IPS-NIHi7 (cell line): ENCODE measurements at regions not wholly inside any gene's neighbourhood (a gene's known extent, or its start where the extent isn't known, plus 50 kb on each side); places are given as distances from the start of the nearest gene placed in this dataset.
"Not testable (repeated sequence)": the region's sequence is repeated elsewhere in the genome, so short reads cannot be mapped to it uniquely, and the experiment has no call there.

ENCODE experiments used
- DNase-seq: peaks from one replicate; pipeline ENCODE4 v3.0.0; 2012; ENCODE audit warnings: mixed read lengths; ENCODE audit errors: extremely low spot score

DNA sequence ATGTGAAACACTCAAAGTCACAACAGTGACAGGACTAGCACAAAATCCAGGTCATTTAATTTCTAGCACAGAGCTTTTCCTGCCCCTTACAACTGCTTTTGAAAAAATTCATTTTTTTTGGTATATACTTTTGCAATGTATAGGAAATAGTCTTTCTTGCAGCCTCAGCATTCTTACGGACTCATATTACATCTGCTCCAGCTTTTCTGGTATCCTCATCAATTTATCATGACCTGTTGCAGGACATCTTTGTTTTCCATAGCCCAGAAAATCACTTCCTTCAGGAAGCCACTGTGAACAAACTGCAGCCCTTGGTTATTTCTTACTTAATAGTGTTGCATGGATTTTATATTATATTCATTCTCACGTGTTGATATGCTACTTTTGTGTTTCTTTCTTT, 347.9 kb upstream of the MTPN start:
- no peak for DNase-seq

DNA sequence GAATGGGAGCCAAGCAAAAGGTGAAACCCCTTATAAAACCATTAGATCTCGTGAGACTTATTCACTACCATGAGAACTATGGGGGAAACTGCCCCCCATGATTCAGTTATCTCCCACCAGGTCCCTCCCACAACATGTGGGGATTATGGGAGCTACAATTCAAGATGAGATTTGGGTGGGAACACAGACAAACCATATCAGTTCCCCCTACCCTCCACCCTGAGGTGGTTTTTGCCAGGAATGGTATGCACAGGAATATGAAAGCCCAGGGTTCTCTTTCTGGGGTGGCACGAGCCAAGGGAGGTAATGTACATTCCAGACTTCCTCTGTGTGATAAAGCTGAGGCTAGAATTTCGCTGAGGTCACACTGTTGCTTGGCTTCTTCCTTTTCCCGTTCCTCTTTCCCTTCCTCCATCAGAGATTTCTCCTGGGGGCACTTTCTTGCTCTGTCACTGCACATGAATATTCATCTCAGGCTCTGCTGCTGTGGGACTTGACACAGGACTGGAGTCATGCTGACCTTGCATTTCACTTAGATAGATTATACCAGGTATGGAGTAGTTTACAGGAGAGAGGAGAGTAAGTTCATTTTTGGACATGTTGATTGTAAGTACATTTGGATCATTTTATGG, 347.0 kb upstream of the MTPN start:
- no peak for DNase-seq

DNA sequence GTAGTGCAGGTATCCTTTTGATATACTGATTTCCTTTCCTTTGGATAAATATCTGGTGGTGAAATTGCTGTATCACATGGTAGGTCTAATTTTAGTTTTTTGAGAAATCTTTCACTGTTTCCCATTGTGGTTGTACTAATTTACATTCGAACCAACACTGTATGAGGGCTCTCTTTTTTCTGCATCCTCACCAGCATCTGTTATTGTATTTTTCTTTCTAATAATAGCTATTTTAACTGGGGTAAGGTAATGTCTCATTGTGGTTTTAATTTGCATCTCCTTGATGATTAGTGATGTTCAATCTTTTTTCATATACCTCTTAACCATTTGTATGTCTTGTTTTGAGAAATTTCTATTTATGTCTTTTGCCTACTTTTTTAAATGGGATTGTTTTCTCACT, 335.4 kb upstream of the MTPN start:
- no peak for DNase-seq

DNA sequence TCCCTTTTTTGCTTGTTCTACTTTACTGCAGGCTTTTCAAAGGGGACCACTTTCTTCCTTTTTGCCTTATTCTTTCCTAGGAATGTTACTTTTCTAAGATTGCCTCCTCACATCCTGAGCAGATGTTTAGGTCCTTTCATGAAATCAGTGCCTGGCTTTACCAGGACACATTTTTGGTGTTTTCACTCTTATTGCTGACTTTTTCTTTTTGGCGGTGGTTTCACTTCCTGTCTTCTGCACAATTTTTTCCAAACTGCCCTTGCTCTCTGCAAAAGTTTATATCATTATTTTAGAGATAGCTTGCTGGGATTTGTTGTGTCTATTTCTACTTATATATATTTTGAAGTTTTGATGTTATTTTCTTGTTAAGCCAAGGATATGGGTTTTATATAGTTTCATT, 332.2 kb upstream of the MTPN start:
- no peak for DNase-seq

DNA sequence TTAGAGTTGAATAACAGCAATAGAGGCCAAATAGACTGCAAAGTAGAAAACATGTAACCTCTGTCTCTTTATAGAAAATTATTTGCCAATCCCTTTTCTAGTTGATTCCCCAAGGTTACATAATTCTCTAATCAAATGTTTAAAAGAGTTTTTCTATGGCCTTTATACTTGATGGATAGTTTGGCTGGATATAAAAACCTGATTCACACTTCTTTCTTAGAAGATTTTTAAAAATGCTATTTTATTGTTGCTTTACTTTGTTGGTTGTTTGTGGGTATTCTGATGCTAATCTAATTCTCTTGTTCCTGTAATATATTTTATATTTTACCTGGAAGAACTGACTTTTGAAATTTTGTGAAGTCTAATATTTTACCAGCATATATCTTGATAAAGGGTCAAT, 331.1 kb upstream of the MTPN start:
- no peak for DNase-seq

DNA sequence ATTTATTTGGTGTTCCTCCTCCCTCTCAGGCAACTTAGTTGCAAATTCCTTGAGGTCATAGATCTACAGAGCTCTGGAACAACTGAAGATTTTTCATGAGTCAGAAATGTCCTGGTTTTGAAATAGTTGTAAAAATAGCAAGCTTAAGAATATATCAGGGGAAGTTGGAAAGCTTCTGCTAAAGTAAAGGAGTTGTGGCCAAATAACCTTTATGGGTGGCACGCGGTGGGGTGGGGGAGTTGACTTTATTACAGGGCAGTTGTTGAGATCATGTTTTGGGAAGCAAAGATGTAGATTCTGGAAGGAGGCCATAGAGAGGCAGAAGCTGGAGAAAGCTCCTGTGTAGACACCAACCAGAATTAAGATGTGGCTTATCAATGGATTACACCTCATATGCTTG, 326.0 kb upstream of the MTPN start:
- DNase-seq, result no peak

DNA sequence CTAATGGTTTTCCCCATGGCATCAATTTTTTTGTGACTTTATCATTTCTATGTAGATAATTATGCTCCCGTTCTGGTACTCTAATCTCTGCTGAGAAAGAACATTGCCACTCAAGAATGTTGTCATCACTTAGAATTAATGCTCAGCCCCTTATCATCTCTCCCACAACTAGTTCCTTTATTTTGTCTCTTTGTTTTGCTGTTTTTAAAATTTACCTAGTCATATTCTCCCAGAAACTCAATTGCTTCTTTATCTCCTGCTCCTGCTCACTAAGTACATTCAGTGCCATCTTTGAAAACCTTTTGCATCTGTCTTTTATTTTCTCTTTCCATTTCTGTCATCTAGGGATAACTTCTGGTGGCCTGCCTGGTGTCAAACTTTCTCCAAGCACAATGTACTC, 324.9 kb upstream of the MTPN start:
- DNase-seq, result no peak

DNA sequence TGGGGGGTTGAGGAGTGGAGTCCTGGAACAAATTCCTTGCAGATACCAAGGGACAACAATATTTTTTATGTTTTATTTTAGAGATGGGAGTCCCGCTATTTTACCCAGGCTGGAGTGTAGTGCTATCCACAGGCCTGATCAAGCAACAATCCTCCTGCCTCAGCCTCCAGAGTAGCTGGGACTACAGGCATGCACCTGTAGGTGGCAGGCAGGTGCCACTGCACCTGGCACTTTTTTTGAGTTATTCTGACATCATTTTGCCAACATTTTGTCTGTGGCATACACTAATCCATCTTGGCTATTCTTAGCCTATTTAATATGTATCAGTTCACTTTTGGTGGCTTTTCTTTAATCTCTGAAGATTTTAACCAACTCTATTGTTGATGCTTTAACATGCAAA, 317.8 kb upstream of the MTPN start:
- no peak for DNase-seq

DNA sequence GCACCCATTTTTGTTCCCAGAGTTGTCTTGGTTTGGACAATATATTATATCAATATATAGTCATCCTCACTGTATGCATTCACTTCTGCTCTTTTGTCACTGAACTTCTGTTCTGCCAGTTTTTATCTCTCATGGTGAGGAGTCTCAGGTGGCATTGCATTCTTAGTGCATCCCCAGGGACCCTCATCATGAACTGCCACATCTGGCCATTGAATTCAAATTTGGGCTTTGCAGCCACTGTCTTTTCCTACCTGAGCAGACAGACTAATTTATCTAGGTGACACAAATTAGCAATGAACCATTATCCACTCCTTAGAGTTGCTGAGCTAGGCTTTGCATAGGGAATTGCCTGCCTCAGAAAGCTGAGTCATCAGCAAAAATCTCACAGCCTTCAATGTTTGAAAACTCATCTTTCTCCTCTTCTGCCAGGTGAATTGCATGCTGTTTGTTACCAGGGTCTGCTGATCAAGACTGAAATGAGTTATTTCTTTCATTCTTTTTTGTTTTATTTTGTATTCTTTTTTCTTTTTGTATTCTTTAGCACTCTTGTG, 316.8 kb upstream of the MTPN start:
- no peak for DNase-seq

DNA sequence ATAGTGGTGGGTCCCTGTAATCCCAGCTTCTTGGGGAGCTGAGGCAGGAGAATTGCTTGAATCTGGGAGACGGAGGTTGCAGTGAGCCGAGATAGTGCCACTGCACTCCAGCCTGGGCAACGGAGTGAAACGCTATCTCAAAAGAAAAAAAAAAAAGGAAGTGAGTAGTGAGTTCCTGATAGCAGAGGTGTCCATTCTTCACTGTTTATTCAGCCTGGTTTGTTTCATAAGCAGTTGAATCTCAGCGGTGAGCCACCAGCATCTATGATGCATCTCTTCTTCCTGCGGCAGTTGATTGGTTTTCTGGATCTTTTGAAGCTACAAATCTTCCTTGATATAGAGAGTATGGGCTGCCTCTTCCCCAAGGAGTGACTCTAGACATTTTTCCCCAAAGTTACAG, 316.1 kb upstream of the MTPN start:
- no peak for DNase-seq

DNA sequence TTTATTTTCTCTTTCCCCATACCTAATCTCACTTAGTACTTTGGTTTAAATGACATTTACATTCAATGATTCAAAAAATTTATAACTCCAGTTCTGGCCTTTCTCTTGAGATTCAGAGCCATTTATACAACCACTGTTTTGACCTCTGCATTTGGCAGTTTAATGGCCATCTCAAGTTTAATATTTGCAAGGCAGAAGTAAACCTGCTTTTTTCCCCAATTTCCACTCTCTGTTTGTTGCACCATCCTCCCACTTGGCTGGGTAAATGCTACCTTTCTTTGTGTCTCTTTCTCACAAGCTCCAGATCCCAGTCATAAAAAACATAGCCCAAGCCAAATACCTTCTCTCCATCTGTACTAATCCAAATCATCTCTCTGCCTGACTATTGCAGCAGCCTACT, 315.2 kb upstream of the MTPN start:
- no peak for DNase-seq

DNA sequence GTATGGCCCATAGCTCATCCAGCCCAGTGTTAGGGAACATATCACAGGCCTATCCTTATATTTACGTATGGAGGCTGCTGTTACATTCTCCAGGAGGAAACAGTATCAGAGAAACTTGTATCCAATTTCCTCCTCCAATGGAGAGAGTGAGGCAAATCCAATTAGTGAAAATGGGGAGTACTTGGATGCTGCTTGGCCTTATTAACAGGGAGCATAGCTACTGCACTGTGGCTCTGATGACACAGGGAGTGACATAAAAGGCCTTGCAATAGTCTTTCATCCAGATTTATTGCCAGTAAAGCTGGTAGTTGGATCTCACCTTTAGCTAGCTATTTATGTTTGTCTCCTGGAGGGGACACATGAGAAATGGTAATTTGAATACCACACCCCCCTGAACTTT, 313.2 kb upstream of the MTPN start:
- no peak for DNase-seq

DNA sequence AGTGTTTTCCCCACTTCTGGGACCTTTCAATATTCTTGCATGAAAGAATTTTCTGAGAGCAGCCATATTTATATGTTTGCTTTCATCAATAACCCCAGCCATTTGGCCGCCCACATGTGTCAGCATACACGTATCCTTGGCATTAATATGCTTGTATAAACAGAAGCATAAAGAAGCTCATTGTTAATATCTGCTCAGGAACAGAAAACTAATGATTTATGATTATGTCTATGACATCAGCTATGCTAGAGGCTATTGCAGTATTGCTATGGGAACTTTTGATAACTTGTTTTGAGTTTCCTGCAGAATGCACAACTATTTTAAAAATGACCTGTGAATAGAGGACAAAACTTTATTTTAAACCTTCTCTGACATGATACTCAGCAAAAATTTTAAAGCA, 300.9 kb upstream of the MTPN start:
- DNase-seq, result no peak

DNA sequence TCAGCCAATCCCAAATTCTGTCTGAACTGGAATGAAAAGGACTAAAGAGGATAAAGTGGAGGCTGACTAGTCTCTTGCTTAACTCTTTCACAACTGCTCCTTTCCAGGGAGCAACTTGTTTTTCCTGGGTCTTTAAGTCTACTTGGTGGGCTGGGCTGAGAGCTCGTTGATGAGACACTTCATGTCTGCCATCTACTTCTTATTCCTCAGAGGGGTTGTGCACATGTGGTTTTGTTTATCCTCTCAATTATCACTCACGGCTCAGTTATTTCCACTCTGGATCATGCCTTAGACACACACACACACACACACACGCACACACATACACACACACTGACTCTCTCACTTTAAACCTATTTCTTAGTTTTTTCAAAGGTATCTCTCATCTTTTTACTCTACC, 298.6 kb upstream of the MTPN start:
- DNase-seq, result no peak

DNA sequence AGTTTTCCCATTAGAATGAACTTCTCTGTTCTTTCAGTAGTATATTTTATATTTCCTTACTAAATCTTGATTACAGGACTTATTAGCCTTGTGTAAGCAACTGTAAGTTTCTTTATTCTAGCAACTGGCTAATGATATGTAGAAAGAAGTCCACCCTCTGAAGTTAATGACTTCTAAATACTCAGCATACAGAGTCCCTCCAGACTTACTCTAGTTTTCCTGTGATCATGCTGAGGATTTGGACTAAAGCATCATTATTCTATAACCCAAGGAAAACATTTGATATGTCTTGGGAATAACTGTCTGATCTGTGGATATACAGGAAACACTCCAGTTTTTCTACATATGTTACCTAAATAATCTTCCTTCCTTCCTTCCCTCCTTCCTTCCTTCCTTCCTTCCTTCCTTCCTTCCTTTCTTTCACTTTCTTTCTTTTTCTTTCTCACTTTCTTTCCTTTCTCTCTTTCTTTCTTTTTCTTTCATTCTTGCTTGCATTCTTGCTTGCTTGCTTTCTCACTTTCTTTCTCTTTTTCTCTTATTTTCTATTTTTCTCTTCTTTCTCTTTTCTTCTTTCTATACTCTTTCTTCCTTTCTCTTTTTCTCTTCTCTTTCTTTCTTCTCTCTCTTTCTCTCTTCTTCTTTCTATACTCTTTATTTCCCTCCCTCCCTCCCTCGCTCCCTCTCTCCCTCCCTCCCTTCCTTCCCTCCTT, 297.6 kb upstream of the MTPN start:
- no peak for DNase-seq

DNA sequence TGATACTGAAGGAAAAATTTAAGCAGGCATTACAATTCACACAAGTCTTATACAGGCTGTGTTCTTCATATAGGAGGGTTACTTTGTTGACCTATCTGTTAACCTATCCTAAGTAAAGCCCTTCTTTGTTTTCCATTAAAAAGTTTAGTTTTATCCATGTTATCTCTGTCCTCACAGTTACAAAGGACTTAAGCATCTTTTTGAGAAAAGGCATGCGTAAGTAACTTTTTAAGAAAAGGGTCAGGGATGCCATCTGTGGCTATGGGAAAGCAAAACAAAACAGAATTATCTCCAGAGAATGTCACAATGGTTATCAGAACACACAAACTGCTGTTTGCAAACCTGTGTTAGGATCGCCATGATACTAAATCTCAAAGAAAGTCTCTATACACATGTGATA, 295.8 kb upstream of the MTPN start:
- no peak for DNase-seq

DNA sequence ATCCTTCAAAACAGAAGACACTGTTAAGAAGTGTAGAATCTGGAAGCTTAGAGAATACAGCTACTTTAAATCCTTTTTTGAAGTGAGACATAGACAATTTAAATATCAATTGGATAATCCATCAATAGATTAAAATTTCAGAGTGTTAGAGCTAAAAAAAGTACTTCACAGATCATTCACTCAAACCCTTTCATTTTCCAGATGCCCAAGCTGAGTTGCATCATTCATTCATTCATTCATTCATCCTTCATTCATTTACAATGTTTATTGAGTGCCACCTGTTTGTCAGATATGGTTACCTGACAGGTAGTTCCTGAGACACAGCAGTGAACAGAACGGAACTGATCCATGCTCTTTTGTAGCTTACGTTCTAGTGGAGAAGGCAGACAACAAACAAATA, 290.7 kb upstream of the MTPN start:
- no peak for DNase-seq

DNA sequence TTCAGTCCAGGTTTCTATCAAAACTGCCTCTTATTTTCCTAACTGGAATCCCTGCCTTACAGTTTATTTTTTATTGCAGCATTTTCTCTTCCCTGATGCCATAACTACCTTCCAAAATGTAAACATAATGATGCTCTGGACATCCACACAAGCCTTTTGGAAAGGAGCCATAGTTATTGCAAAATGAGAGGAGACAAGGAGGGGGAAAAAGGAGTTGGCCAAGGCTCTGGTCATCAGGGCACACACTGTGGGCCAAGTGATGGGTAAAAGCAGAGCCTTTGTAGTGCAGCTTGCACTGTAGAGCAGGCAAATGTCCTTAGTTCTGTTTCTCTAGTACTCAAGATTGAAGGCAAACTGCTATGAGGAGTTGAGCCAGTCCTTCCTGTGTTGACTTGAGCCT, 289.3 kb upstream of the MTPN start:
- DNase-seq, result no peak

DNA sequence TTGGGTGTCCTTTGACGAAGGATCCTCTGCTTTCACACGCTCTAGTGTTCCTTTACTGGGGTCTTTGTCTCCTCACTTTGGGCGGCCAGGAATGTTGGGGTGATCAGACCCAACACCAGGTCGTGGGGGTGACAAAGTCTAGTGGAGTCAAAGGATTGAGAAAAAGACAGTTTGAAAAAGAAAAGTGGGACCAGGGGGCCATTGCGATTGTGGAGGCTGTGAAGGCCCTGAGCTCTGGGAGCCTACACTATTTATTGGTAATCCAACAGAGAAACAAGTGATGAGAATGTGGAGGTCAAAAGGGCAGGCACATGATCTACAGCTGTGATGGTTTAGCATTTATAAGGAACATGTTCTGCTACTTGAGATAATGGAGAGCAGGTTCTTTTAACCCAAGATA, 287.1 kb upstream of the MTPN start:
- DNase-seq, result not testable (repeated sequence)

DNA sequence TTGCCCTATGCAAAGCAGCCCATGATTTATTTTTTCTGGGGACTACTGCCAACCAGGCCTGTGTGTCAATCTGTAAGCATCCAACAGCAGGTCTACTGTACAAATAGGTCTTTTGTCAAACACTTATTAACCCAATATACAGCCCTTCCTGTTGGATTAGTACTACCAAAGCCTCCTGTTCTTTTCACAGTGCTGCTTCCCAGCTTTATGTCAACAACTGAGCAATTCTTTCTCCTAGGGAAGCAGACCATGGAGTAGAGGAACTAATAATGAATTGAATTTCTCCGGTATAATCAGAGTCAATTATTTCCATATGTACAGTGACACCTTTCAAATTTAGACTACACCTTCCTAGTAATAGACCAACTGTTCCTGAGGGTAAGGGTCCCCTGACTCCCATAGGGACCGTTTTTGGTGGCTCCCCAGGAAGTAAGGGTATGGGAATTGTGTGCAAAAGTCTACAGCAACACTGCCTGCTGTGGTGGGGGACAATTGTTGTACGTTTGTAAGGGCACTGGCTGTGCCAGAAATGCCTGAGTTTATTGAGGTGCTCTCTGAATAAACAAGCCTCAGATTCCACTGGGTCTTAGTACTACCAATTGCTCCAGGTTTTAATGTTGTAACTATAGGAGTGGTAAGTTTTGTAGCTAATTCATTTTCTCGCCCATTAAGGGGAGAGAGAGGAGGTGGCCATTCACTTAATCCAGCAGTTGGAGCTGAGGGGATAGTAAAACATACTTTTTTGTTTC, 286.1 kb upstream of the MTPN start:
- DNase-seq, result not testable (repeated sequence)

DNA sequence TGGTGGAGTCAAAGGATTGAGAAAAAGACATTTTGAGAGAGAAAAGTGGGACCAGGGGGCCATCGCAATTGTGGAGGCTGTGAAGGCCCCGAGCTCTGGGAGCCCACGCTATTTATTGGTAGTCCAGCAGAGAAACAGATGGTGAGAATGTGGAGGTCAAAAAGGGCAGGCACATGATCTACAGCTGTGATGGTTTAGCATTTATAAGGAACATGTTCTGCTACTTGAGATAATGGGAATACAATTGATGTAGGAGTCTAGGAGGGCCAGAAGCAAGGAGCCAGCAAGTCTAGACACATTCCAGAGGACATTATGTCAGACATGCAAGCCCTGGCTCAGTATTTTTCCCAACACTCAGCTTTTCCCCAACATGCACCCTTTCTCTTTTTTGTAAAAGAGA, 283.4 kb upstream of the MTPN start:
- not testable (repeated sequence) for DNase-seq

DNA sequence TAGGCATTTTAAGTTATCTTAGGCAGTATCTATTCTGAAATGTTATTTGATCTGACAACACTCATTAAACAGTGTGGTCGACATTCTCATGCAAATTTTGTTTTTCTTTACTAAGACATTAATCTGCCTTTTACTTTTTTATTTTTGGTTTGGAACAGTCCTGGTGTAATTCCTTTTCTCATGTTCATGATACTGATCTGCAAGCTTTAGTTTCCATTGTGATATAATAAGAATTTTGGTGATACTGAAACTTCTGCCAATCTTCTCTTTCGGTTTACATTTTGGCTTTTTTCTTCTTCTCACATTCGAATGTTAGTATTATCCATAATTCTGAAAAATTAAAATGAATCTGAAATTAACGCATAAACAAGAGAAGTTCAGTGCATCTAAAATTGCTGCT, 281.9 kb upstream of the MTPN start:
- DNase-seq, result no peak

DNA sequence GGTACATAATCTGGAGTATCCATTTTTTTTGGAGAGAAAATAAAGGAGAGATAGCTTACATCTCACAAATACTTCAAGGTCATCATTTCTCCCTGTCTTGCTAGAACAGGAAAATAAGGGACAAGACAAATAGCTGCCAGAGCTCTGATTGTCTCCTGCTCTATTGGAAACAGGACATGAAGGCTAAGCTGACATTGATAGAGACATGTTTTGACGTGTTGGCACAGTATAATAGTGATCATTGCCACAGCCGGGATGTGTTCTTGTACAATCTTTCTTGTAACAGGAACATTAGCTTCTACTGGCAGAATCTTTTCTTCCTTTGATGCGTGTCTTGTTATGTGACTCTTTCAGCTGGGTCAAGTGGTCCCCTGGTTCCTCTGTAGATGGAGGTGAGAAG, 279.3 kb upstream of the MTPN start:
- no peak for DNase-seq
